Right renal pelvis (tissue), 4 donors: ENCODE measurements at regions not wholly inside any gene's neighbourhood (a gene's known extent, or its start where the extent isn't known, plus 50 kb on each side); places are given as distances from the start of the nearest gene placed in this dataset.
A peak's percentile ranks its signal among the peaks of the same experiment; 100 is the strongest.
"Not testable (repeated sequence)": the region's sequence is repeated elsewhere in the genome, so short reads cannot be mapped to it uniquely, and the experiment has no call there.

Source experiments
- DNase-seq, 4 donors: peaks; one replicate each; pipeline ENCODE4 v3.0.0-alpha.2; 2013; ENCODE audit warnings: low read depth in 4 of 4, low spot score in 3 of 4, missing footprints in 1 of 4

DNA sequence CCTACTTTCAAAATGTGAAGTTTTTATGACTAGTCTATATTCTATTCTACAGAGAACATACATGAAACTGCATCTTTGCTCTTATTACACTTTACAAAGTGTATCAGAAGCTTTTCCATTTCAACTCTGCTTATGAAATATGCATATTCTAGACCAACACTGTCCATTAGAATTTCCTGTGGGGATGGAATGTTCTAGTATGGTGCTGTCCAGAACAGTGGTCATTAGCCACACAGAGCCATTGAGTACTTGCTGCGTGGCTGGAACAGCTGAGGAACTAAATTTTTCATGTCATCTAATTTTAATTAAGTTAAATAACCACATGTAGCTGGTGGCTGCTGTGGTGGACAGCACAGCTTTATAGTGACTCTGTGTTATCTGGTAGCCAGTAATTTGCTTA, 105.9 kb upstream of the PDE10A start:
- DNase-seq, result no peak

DNA sequence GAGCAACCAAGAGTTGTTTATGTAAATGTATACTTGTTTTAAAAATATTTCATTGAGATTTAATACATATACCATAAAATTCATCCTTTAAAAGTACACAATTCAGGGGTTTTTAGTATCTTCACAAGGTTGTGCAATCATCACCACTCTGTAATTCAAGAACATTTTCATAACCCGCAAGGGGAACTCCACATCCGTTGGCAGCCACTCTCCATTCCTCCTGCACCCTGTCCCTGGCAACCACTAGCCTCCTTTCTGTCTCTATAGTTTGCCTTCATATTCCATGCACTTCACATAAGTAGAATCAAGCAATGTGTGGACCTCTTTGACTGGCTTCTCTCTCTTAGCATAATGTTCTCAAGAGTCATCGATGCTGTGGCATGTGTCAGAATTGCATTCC, 104.2 kb upstream of the PDE10A start:
- DNase-seq, result no peak

DNA sequence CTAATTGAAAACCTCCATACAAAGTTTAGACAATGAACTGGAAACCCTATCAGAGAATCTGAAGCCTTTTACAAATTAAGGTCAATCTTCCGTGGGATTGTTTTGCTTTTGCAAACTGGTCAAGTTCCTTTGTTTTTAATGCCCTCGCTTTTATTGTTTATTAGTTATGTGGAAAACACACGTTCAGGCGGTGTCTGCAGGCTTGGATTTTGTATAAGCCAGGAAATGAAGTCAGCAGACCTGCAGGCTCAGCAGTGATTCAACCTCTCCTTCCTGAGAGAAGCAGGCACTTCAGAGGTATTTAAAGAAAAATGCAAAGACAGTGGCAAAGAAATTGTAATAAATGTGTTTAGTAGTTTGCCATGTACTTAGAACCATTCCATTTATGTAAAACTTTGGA, 103.4 kb upstream of the PDE10A start:
- DNase-seq, result no peak

DNA sequence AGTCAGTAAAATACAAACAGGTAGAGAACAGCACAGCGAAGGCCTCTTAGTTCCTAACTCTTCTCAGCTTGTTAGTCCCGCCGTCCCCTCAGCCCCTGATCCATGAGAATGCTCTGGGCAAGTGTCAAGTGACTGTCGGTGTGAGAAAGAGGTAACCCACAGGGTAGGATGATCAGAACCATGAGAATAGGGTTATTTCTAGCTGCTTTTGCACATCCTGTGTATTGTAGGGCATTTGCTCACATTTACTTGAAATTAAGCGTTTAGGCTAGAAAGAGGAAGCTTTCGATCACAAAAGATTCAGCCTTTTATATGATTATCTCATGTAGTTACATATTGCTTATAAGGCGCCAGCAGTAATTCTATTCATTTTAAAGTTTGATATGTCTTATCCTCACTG, 103.0 kb upstream of the PDE10A start:
- no peak for DNase-seq

DNA sequence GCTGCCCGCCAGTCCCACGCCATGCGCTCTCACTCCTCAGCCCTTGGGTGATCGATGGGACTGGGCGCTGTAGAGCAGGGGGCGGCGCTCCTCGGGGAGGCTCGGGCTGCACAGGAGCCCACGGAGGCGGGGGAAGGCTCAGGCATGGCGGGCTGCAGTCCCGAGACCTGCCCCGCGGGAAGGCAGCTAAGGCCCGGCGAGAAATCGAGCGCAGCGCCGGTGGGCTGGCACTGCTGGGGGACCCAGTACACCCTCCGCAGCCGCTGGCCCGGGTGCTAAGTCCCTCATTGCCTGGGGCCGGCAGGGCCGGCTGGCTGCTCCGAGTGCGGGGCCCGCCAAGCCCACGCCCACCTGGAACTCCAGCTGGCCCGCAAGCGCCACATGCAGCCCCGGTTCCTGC, 102.2 kb upstream of the PDE10A start:
- DNase-seq, result not testable (repeated sequence)

DNA sequence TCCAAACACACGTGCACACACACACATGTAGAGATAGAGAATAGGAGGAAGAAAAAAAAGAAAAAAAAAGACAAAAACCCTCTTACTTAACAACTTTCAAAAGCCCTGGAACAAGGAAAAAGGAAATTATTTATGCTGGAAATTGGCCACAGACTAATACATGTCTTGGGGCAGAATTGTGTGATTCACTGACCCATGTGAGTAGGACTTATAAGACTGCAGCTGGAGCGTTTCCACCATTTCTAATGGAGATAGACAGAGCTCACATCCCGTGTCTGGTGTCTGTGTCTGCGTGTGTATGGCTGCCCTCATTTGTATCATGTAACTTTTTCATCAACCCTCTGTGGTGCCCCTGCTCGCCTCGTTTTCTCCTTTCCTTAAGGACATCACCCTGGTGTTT, 99.8 kb upstream of the PDE10A start:
- no peak for DNase-seq

DNA sequence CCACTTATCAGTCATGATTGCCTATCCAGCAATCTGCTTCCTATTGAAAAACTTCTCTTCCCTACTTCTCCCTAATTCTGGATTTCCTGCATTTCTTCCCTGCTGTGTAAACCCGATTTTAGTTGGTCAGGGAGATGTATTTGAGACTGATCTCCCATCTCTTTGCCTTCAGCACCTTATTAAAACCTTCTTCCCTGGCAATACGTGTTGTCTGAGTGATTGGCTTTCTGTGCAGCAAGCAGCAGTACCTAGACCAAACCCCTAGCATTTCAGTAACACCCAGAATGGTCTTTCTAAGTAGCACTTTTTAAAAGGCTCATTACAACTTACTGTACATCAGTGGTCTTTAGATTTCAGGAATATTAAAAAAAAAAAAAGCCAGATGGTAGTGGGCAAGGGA, 99.1 kb upstream of the PDE10A start:
- no peak for DNase-seq

DNA sequence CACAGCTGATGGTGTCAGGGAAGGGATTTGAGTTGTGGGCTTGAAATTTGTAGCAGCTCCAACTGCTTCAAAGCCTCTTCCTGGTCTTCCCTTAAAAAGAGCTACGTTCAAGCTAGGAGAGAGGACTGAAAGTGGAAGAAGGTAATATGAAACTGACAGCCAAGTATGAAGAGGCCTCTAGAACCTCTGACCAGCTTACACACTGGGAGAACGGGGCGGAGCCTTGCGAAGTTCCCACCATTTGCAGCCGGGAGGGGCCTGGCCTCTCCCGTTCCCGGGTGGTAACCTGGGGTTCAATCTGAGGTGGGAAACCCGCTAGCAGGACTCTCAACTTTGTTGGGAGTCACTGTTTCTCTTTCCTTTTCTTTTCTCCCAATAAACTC, 97.8 kb upstream of the PDE10A start:
- DNase-seq, result no peak

DNA sequence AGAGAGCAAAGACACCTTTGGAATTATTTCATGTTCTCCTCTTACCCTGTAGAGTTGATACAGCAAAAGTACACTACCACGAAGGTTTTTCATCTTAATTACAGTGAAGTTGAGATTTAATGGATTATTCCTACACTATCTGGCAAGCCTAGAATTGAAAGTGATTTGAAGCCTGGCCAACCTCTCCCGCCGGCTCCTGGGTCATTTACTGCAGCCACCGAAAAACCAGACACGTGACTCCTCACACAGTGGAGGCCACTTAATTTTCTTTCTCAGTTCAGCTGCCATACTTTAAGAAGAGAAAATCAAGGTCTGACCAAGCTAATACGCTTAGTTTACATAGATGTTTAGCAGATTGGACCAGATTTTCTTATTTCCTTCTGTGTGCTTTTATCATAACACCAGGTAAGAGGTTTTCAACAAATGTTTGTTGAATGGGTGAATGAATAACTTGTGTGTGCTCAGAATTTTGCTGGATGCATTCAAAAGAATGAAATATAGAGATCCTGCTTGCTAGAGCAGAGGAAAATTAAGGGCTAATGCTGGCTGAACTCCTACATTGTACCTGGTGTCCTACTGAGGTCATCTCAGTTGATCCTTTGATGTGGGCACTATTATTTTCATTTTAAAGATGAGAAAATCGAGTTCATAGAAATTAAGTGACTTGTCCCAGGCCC, 97.2 kb upstream of the PDE10A start:
- no peak for DNase-seq

DNA sequence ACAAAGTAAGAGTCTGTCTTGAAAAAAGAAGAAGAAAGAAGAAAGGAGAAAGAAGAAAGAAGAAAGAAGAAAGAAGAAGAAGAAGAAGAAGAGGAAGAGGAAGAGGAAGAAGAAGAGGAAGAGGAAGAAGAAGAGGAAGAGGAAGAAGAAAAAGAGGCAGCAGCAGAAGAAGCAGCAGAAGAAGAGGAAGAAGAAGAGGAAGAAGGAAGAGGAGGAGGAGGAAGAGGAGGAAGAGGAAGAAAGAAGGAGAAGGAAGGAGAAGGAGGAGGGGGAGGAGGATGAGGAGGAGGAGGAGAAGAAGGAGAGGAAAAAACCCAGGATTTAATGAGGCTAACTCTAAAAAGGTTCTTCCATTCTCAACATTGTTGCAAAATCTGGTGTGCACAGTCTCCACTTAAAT, 95.4 kb upstream of the PDE10A start:
- no peak for DNase-seq

DNA sequence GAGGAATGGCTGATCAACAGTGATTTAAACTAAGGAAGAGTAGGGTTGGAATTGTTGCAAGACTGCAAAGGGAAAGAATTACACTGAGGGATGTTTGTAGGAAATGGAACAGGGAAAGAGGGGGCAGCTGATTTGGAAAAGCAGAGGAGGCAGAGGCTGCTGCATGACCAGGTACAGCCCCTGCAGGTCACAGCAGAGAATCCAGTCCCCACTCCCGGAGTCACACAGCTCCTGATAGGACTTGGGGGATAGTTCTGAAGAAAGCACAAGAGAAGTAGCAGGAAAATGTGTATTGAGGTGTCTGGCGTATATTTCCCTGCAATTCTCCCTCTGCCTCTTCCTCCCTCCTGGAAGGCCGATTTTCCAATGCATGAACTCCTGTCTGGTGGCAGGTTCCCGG, 92.5 kb upstream of the PDE10A start:
- no peak for DNase-seq

DNA sequence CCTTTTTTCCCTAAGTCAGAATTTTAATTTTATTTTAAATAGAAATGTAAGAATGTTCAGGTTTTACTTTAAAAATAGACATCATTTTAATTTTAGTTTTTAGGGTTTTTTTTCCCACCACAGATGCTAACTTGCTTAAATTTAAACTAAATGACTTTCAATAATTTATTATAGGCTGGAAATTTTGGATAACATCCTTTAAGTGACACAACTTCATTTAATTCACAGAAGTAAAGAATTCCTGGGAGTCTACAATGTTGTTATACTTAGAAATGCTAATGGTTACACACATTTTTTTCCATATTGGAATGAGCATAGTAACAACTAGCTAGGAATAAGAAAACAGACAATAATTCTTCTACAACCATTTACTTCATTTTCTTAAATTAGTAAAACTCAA, 90.5 kb upstream of the PDE10A start:
- no peak for DNase-seq

DNA sequence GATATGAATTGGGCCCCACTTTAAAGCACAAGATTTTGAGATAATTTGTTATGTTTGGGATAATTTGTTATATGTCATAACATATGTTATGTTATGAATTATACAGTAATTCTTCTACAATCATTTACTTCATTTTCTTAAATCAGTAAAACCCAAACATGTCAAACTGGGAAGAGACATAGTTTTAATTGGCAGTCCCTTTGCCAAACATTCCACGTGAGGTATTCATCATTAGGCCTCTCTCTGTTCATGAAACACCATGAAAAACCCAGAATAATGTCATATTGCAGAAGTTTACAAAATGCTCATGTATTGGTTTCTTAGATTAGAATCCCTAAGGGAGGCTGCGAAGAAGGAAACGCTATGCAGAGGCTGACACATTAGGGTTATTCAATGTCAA, 89.4 kb upstream of the PDE10A start:
- no peak for DNase-seq

DNA sequence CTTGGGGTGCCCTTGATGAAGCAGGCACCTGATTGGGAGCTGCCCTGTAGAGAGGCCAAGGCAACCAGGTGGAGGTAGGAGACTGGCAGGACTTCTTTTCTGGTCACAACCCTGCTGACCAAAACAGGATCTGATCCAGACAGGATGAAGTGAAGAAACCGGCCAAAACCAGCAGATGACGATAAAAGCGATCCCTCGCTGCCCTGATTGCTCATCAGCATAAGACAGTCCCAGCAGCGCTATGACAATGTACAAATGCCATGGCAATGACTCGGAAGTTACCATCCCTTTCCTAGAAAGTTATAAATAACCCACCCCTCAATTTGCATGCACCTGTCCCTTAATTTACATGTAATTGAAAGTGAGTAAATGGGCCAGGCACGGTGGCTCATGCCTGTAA, 88.4 kb upstream of the PDE10A start:
- DNase-seq, result no peak

DNA sequence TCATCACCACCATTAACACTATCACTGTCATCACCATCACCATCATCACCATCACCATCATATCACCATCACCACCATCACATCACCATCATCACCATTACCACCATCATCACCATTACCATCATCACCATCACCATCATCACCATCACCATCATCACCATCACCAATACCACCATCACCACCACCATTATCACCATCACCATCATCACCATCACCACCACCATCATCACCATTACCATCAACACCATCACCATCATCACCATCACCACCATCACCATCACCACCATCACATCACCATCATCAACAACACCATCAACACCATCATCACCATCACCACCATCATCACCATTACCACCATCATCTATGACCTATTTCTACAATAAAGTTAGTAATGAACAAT, 86.1 kb upstream of the PDE10A start:
- DNase-seq, result no peak

DNA sequence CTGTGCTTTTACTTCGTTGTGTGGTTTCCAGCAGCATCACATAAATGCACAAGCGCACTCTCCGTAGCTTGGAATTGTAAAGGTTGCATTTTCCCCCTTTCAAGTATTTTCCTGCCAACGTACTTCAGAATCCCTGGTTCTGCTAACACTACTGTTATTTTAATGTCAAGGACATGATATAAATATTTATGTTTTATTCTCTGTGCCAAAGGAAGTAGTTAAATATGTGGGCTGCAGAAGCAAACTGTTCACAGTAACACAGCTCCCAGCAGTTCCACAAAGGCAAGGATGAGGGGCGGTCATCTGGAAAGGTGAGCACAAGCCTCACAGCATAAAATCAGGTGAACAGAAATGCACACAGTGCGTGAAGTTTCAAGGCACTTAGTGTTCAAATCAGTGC, 85.3 kb upstream of the PDE10A start:
- peak in 1 of 4 donors; percentile 13 for DNase-seq

DNA sequence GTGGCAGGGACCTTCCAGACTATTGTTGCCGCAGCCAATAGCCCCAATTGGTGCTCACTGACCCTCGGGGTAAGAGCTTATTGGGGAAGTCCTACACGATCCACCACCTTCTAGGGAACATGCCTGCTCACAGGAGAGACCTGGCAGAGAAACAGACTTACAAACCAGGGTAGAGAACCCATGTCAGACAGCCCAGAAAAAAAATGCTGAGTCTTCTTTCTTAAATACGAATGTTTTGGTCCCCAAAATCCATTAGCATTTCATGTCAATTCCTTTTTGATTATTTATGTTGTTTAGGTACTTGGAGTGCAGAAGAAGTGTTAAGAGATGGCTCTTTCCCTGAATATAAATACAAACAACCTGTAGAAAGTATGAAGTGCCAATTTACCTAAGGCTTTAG, 84.9 kb upstream of the PDE10A start:
- no peak for DNase-seq

DNA sequence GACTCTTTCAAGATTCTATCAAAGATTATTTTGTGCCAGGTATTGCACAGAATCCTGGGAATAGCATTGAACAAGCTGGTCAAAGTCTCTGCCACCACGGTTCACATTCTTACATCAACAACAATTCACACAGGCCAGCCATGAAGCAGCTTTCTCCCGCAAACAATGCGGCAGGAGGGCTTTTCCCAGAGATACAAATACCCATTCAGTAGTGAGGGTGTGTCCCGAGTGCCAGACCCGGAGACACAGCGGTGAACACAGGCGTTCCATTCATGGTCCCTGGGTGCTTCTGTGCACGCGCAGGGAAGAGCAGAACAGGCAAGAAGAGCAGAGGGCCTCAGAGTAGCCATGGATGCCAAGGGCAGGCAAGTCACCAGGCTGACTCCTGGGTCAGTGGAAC, 83.3 kb upstream of the PDE10A start:
- DNase-seq, result no peak

DNA sequence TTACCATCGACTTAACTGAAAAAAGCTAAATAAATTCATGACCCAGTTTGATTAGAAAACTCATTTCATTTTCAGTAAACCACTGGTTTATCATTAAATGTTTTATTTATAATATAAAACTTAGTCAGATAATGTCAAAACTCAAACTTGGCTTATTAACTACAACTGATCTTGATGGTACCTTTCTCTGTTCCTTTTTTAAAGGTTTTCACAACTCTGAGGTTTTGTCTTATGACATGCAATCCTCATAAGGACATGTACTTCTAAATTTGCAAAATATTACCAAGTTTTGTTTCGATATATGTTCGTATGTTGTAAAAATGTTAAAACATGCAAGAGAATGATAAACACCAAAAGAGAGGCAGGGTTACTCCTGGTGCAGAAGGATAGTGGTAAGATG, 82.5 kb upstream of the PDE10A start:
- DNase-seq, result no peak

DNA sequence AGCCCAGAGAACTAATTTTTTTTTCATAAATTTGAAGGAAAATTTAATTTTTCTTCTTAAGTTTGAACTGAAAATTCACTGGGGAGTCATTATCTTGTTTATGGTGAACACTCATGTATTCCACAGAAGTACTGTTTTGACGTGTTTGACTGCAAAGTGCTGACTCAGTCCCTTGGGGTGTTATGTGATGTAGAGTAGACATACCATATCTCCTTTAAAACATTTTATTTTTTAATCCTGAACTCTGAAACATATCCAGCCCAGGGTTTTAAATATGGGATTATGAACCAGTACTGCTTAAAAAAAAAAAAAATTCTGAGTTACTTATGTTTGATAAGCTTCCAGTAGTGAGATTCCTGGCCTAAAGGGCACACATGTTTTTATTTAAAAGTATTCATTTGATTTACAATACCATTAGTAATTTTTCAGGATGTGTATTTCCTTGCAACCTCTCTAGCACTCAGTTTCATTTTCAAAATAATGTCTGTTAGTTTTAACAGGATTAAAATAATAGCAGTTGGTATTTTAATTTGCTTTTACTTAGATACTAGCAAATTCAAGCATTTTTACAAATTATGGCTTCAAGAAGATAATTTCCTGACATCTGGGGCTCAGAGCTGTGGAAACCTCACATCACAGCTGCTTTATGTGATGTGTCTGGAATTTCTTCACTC, 81.7 kb upstream of the PDE10A start:
- DNase-seq, result no peak

DNA sequence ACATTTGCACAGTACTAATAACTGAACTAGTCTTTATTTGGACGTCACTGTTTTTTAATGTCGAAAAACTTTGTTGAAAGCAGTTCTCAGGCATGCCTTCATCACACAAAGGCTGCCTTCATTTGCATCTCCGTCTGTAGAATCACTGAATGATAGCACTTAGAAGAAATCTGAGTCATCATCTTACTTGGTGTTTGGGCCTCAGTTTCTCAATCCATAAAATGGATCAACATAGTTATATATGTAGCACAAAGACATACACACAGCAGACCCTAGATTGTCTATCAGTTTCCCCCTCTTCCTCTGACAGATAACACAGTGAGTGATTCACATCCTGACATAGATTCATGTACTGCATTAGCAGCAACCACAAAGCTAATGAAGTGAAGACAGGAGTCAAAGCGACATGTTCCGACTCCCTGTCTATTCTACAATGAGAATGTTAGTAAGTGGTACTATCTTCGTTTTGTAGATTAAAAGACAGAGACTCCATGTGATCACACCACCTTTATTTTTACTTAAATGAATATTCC, 80.4 kb upstream of the PDE10A start:
- no peak for DNase-seq

DNA sequence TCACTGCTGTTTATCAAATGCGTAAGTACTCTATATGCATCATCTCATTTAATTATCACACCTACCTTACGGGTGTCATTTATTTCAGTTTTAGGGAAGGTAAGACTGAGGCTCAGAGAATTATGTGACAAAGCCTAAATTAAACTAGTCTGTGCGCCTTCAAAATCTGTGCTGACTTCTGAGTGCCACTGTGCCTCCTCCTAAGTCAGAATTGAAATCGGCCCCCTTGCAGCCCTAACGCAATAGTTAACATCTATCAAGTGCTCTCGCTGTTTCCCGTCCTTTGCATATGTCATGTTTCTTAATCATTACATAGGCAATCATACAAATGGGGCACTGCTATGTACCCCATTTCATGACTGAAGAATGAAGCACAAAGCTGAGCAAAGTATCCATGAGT, 79.0 kb upstream of the PDE10A start:
- DNase-seq, result no peak

DNA sequence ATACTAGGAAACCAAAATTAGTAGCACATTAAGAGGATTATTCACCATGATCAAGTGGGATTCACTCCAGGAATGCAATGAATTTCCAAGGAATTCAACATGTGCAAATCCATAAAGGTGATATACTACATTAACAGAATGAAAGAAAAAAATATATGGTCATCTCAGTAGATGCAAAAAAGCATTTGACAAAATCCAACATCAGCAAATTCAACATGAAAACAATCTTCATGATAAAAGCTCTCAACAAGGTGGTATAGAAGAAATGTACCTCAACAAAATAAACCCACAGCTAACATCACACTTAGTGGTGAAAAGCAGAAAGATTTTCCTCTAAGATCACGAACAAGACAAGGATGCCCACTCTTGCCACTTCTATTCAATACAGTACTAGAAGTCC, 74.4 kb upstream of the PDE10A start:
- no peak for DNase-seq
